OCI-LY1 (cell line): ENCODE measurements at regions not wholly inside any gene's neighbourhood (a gene's known extent, or its start where the extent isn't known, plus 50 kb on each side); places are given as distances from the start of the nearest gene placed in this dataset.

Source experiments
- EZH2 ChIP-seq: fragments of 200-600 bp; sonication (generic), shearing (Covaris generic); IDR thresholded peaks from 2 replicates; pipeline ENCODE4 v1.8.0; 2017; ENCODE audit warnings: borderline replicate concordance, mixed run types, mild to moderate bottlenecking, antibody characterized with exemption, low read length, moderate library complexity, mixed read lengths
- TF ChIP-seq, protein P1 (sequence below): fragments of 200-600 bp; sonication (generic), shearing (Covaris generic); IDR thresholded peaks from 2 replicates; pipeline ENCODE4 v1.5.1; 2017; ENCODE audit warnings: mild to moderate bottlenecking, antibody characterized with exemption, low read length, moderate library complexity, mixed read lengths

GRCh38 chr12:14257734-14258574 is 107.5 kb upstream of the ATF7IP start:
- TF ChIP-seq, protein P1, sequence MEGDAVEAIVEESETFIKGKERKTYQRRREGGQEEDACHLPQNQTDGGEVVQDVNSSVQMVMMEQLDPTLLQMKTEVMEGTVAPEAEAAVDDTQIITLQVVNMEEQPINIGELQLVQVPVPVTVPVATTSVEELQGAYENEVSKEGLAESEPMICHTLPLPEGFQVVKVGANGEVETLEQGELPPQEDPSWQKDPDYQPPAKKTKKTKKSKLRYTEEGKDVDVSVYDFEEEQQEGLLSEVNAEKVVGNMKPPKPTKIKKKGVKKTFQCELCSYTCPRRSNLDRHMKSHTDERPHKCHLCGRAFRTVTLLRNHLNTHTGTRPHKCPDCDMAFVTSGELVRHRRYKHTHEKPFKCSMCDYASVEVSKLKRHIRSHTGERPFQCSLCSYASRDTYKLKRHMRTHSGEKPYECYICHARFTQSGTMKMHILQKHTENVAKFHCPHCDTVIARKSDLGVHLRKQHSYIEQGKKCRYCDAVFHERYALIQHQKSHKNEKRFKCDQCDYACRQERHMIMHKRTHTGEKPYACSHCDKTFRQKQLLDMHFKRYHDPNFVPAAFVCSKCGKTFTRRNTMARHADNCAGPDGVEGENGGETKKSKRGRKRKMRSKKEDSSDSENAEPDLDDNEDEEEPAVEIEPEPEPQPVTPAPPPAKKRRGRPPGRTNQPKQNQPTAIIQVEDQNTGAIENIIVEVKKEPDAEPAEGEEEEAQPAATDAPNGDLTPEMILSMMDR: no peak
- TF ChIP-seq EZH2: no peak
